Neural crest cell (in vitro differentiated cells): ENCODE measurements at regions not wholly inside any gene's neighbourhood (a gene's known extent, or its start where the extent isn't known, plus 50 kb on each side); places are given as distances from the start of the nearest gene placed in this dataset.
A peak's percentile ranks its signal among the peaks of the same experiment; 100 is the strongest.
"Not testable (repeated sequence)": the region's sequence is repeated elsewhere in the genome, so short reads cannot be mapped to it uniquely, and the experiment has no call there.

Experiments used
- DNase-seq: peaks from one replicate; pipeline ENCODE4 v3.0.0; 2021; ENCODE audit warnings: low read depth, mixed read lengths, low spot score
- H3K27ac Mint-ChIP-seq: one replicate; pipeline ENCODE4 v1.8.0; 2021; ENCODE audit warnings: mild to moderate bottlenecking, mixed read lengths; ENCODE audit not compliant: unreplicated experiment
- H3K27me3 Mint-ChIP-seq: 2 replicates; pipeline ENCODE4 v1.8.0; 2021; ENCODE audit warnings: low read depth, mild to moderate bottlenecking, mixed read lengths
- H3K36me3 Mint-ChIP-seq: 2 replicates; pipeline ENCODE4 v1.8.0; 2021; ENCODE audit warnings: low read depth, mild to moderate bottlenecking, mixed read lengths
- H3K4me1 Mint-ChIP-seq: 2 replicates; pipeline ENCODE4 v1.8.0; 2021; ENCODE audit warnings: mixed read lengths
- H3K4me3 Mint-ChIP-seq: one replicate; pipeline ENCODE4 v1.8.0; 2021; ENCODE audit warnings: mild to moderate bottlenecking, mixed read lengths
- H3K9me3 Mint-ChIP-seq: 2 replicates; pipeline ENCODE4 v1.8.0; 2021; ENCODE audit warnings: mixed read lengths
- CTCF ChIP-seq: fragments of 200-600 bp; sonication (generic); conservative IDR thresholded peaks from 2 replicates; pipeline ENCODE4 v1.5.0; 2021; ENCODE audit warnings: antibody characterized with exemption, mild to moderate bottlenecking

DNA sequence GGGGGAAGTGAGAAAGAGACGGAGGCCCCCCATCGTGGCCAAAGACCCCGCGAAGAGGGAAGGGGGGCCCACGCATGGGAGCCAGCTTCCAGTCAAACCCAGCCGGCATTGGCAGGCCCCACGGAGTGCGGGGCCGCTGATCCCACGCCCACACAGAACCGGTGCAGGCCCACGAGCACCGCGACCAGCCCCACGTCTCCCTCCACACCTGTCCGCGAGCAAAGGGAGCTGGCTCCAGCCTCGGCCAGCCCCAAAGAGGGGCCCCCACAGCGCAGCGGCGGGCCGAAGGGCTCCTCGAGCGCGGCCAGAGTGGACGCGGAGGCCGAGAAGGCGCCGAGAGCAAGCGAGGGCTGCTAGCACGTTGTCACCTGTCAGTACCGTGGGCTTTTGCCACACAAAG is 125.0 kb upstream of the TWIST2 start:
- H3K36me3 Mint-ChIP-seq = peaks cover 2% of the 10 kb centered on the region
- no peaks in the 10 kb centered on the region for H3K27me3 Mint-ChIP-seq
- H3K4me3 Mint-ChIP-seq = no peak overlapping the region
- H3K4me1 Mint-ChIP-seq = no peaks in the 10 kb centered on the region
- TF ChIP-seq CTCF = no peak
- H3K9me3 Mint-ChIP-seq = peaks cover 2% of the 10 kb centered on the region
- peak overlapping the region; percentile 45 for H3K27ac Mint-ChIP-seq
- DNase-seq = no peak

DNA sequence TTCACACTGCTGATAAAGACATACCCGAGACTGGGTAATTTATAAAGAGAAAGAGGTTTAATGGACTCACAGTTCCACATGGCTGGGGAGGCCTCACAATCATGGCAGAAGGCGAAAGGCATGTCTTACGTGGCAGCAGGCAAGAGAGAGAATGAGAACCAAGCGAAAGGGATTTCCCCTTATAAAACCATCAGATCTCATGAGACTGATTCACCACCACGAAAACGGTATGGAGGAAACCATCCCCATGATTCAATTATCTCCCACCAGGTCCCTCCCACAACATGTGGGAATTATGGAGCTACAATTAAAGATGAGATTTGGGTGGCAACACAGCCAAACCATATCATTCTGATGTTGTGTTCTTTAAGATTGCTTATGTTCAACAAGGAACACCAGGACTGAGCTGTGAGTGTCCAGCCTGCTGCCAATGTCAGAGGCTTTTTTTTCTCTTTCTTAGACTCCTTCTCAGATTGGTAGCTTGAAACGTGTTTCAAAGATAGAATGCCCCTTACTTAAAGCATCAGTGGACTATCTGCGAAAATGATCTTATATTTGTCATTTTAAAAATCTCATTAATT is 124.1 kb upstream of the TWIST2 start:
- H3K9me3 Mint-ChIP-seq, H3K27me3 Mint-ChIP-seq, DNase-seq, H3K36me3 Mint-ChIP-seq, H3K4me1 Mint-ChIP-seq, H3K4me3 Mint-ChIP-seq, H3K27ac Mint-ChIP-seq: not testable (repeated sequence)

DNA sequence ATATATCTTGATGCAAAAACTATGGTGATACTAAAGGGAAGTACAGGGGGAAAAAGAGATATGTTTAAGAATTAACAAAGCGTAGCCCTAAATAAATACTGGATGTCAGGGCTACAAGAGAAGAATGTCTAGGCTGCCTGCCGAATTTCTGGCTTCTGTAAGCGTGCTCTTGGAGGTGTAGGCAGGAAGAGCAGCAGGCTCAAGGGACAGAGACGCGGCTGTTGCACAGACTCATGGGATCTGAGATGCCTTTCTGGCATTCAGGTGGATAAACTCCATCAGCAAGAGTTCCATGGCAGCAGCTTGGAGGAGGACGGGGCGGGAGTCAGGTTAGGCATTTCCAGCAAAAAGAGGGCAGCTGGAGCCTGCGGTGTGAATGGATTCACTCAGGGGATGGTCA is 123.2 kb upstream of the TWIST2 start:
- DNase-seq = no peak
- no peak overlapping the region for H3K27ac Mint-ChIP-seq

DNA sequence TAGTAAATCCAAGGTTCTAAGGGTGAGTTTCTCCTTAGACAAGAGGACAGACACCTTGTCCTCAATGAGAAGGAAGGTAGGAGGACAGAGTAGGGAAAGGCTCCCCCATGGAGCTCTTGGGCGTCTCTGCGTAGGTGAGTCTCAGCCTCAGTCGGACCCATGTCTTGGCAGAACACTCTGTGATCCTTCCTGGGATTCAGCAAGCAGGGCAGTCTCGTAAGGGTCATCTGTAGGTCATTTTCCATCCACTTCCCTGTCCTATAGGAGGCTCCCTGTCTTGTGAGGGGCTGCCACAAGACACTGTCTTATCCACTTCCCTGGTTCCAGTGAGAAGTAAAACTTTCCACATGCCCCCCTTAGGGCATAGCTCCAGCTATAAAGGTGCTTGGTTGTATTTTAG is 122.6 kb upstream of the TWIST2 start:
- H3K36me3 Mint-ChIP-seq = peaks cover 2% of the 10 kb centered on the region
- H3K4me1 Mint-ChIP-seq = peaks cover 11% of the 10 kb centered on the region
- no peak for DNase-seq
- H3K27me3 Mint-ChIP-seq = no peaks in the 10 kb centered on the region
- H3K27ac Mint-ChIP-seq = no peak overlapping the region
- no peak overlapping the region for H3K4me3 Mint-ChIP-seq
- TF ChIP-seq CTCF = no peak
- H3K9me3 Mint-ChIP-seq = peaks cover 2% of the 10 kb centered on the region

More for the DNA sequence above, 123.2 kb upstream of the TWIST2 start:
- Mint-ChIP-seq H3K27me3 (no peaks in the 10 kb centered on the region), H3K9me3 (peaks cover 2% of the 10 kb centered on the region), H3K4me3 (no peak overlapping the region), H3K4me1 (peaks cover 11% of the 10 kb centered on the region), H3K36me3 (peaks cover 2% of the 10 kb centered on the region)
- TF ChIP-seq CTCF = no peak

- Mint-ChIP-seq H3K4me3 (no peak overlapping the region), H3K27ac (no peak overlapping the region), H3K4me1 (peaks cover 11% of the 10 kb centered on the region), H3K27me3 (no peaks in the 10 kb centered on the region), H3K9me3 (peaks cover 2% of the 10 kb centered on the region), H3K36me3 (peaks cover 2% of the 10 kb centered on the region)
- DNase-seq = no peak
- TF ChIP-seq CTCF = no peak
Observed at GRCh38 chr2:238726670-238727584, 121.0 kb upstream of the TWIST2 start.
